ENCODE measurements at regions not wholly inside any gene's neighbourhood (a gene's known extent, or its start where the extent isn't known, plus 50 kb on each side); places are given as distances from the start of the nearest gene placed in this dataset.
"Not testable (repeated sequence)": the region's sequence is repeated elsewhere in the genome, so short reads cannot be mapped to it uniquely, and the experiment has no call there.

DNA sequence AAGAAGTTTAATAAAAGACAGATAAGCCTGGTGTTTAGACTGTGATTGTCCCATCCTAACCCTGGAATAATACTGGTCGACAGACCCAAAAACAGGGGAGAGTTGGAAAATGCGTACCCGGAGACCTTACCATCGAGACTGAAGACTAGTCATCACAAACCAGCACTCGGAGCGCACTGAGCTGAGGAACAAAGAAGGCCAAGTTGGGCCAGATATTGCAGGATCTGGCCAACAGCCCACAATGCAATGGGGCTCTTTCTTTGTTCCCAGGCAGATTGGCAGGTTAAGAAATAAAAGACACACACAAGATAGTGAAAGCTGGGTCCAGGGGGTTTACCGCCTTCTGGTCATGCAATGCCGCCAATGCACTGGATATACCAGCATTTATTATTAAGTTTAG lies 188.7 kb upstream of the RAI14 start:
- no peaks in the 10 kb centered on the region for H3K4me1 ChIP-seq (ENCODE audit: control insufficient read depth in 2 of 3, insufficient read depth in 2 of 3, low read depth in 1 of 3, low read length in 3 of 3)
- H3K9ac ChIP-seq (ENCODE audit: low read length in 3 of 3): no peak overlapping the region
- DNase-seq (no peak), FAIRE-seq (no peak)
- H3K27ac ChIP-seq (ENCODE audit: low read depth in 2 of 2, low read length in 2 of 2): no peak overlapping the region
- intact Hi-C loops (cut with DNase I): no loop called here
- no peaks in the 10 kb centered on the region for H3K36me3 ChIP-seq (ENCODE audit: control insufficient read depth in 2 of 3, insufficient read depth in 3 of 3, low read length in 3 of 3)
- H3K9me3 ChIP-seq (ENCODE audit: control insufficient read depth in 2 of 3, insufficient read depth in 1 of 3, low read length in 3 of 3): no peaks in the 10 kb centered on the region
- no peak overlapping the region for H3K4me3 ChIP-seq (ENCODE audit: low read length in 3 of 3)
- no peaks in the 10 kb centered on the region for H3K27me3 ChIP-seq (ENCODE audit: control insufficient read depth, insufficient read depth, low read length)
- TF ChIP-seq, protein P1, sequence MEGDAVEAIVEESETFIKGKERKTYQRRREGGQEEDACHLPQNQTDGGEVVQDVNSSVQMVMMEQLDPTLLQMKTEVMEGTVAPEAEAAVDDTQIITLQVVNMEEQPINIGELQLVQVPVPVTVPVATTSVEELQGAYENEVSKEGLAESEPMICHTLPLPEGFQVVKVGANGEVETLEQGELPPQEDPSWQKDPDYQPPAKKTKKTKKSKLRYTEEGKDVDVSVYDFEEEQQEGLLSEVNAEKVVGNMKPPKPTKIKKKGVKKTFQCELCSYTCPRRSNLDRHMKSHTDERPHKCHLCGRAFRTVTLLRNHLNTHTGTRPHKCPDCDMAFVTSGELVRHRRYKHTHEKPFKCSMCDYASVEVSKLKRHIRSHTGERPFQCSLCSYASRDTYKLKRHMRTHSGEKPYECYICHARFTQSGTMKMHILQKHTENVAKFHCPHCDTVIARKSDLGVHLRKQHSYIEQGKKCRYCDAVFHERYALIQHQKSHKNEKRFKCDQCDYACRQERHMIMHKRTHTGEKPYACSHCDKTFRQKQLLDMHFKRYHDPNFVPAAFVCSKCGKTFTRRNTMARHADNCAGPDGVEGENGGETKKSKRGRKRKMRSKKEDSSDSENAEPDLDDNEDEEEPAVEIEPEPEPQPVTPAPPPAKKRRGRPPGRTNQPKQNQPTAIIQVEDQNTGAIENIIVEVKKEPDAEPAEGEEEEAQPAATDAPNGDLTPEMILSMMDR (IDR thresholded peaks at IDR 0.05; ENCODE audit: borderline replicate concordance, extremely low read depth, insufficient read depth): no peak

DNA sequence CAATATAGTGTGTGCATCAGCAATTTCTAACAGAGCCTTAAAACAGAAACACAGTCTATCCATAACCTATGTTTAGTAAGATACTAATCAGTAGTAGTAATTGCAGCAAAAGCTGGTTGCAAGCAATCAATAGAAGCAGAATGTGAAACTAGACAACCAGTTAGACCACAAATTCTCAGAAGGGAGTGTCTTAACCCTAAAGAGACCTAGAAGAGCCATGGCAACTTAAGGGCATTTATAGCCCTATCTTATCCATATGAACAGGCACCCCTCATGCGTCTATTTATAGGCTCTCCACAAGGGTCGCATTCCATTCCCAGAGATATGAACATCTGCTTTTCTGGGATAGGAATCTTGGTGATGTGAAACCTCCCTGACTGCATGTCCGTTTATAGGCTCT lies 188.1 kb upstream of the RAI14 start:
- H3K9ac ChIP-seq (ENCODE audit: low read length in 3 of 3); H3K27me3 ChIP-seq (ENCODE audit: control insufficient read depth, insufficient read depth, low read length); H3K36me3 ChIP-seq (ENCODE audit: control insufficient read depth in 2 of 3, insufficient read depth in 3 of 3, low read length in 3 of 3); intact Hi-C loops (cut with DNase I); FAIRE-seq; H3K4me1 ChIP-seq (ENCODE audit: control insufficient read depth in 2 of 3, insufficient read depth in 2 of 3, low read depth in 1 of 3, low read length in 3 of 3); DNase-seq; H3K9me3 ChIP-seq (ENCODE audit: control insufficient read depth in 2 of 3, insufficient read depth in 1 of 3, low read length in 3 of 3); H3K27ac ChIP-seq (ENCODE audit: low read depth in 2 of 2, low read length in 2 of 2); H3K4me3 ChIP-seq (ENCODE audit: low read length in 3 of 3): not testable (repeated sequence)

DNA sequence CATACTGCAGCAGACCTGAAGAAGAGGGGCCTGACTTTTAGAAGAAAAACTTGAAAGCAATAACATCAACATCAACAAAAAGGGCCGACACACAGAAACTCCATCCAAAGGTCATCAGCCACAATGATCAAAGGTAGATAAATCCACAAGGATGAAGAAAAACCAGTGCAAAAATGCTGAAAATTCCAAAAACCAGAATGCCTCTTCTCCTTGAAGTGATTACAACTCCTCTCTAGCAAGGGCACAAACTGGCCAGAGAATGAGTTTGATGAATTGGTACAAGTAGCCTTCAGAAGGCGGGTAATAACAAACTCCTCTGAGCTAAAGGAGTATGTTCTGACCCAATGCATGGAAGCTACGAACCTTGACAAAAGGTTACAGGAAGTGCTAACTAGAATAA lies 186.2 kb upstream of the RAI14 start:
- no peak overlapping the region for H3K27ac ChIP-seq (ENCODE audit: low read depth in 2 of 2, low read length in 2 of 2)
- no peak overlapping the region for H3K9ac ChIP-seq (ENCODE audit: low read length in 3 of 3)
- FAIRE-seq (no peak), DNase-seq (no peak)
- peaks cover 0 to 4% (median 0%) of the 10 kb centered on the region in 3 donors for H3K4me1 ChIP-seq (ENCODE audit: control insufficient read depth in 2 of 3, insufficient read depth in 2 of 3, low read depth in 1 of 3, low read length in 3 of 3)
- no peaks in the 10 kb centered on the region for H3K36me3 ChIP-seq (ENCODE audit: control insufficient read depth in 2 of 3, insufficient read depth in 3 of 3, low read length in 3 of 3)
- intact Hi-C loops (cut with DNase I): no loop called here
- no peaks in the 10 kb centered on the region for H3K27me3 ChIP-seq (ENCODE audit: control insufficient read depth, insufficient read depth, low read length)
- no peaks in the 10 kb centered on the region for H3K9me3 ChIP-seq (ENCODE audit: control insufficient read depth in 2 of 3, insufficient read depth in 1 of 3, low read length in 3 of 3)
- TF ChIP-seq, protein P1 (IDR thresholded peaks at IDR 0.05; ENCODE audit: borderline replicate concordance, extremely low read depth, insufficient read depth): no peak
- no peak overlapping the region for H3K4me3 ChIP-seq (ENCODE audit: low read length in 3 of 3)

DNA sequence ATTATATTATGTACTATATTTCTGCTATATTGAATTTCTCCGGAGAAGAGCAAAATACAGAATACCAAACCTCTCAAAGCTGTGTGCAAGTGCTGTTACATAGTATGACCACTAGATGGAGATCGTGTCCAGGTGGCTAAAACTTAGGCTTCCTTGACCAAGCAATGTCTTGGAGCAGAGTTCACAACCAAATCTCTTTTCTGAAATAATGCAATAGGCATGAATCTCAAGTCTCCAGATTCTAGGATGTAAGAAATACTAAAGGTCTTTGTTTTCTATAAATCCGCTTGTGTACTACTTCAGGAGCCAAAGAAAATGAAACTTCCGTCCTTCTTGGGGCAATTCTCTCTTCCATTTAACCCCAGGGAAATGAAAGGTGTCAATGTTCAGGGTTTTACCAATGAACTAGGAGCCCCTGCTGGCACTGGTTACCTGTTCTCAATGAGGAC lies 181.5 kb upstream of the RAI14 start:
- TF ChIP-seq, protein P1 (IDR thresholded peaks at IDR 0.05; ENCODE audit: borderline replicate concordance, extremely low read depth, insufficient read depth): peak; percentile 88
- Histone ChIP-seq H3K9ac (ENCODE audit: low read length in 3 of 3) (no peak overlapping the region), H3K4me3 (ENCODE audit: low read length in 3 of 3) (peak overlapping the region in 1 of 3 donors; percentile 6), H3K4me1 (ENCODE audit: control insufficient read depth in 2 of 3, insufficient read depth in 2 of 3, low read depth in 1 of 3, low read length in 3 of 3) (peaks cover 0 to 4% (median 0%) of the 10 kb centered on the region in 3 donors), H3K36me3 (ENCODE audit: control insufficient read depth in 2 of 3, insufficient read depth in 3 of 3, low read length in 3 of 3) (no peaks in the 10 kb centered on the region), H3K27me3 (ENCODE audit: control insufficient read depth, insufficient read depth, low read length) (no peaks in the 10 kb centered on the region), H3K9me3 (ENCODE audit: control insufficient read depth in 2 of 3, insufficient read depth in 1 of 3, low read length in 3 of 3) (no peaks in the 10 kb centered on the region), H3K27ac (ENCODE audit: low read depth in 2 of 2, low read length in 2 of 2) (no peak overlapping the region)
- peak; percentile 78 for FAIRE-seq
- intact Hi-C loops (cut with DNase I): no loop called here
- peak in 3 of 5 donors; percentile 22 to 80 (median 67) for DNase-seq
